DOHH2 (cell line): ENCODE measurements at regions not wholly inside any gene's neighbourhood (a gene's known extent, or its start where the extent isn't known, plus 50 kb on each side); places are given as distances from the start of the nearest gene placed in this dataset.

Source experiments
- H3F3A ChIP-seq: fragments of 200-600 bp; sonication (generic), shearing (Covaris generic); 2 replicates; pipeline ENCODE4 v1.6.0; 2016; ENCODE audit warnings: antibody characterized with exemption, mild to moderate bottlenecking; ENCODE audit not compliant: control insufficient read depth, insufficient read depth
- H3K27ac ChIP-seq: fragments of 200-600 bp; sonication (generic); 2 replicates; pipeline ENCODE4 v1.5.1; 2014; ENCODE audit warnings: low read depth, mild to moderate bottlenecking, low read length, moderate library complexity
- H3K27me3 ChIP-seq: fragments of 200-600 bp; sonication (generic); 2 replicates; pipeline ENCODE4 v1.6.1; 2014; ENCODE audit warnings: mild to moderate bottlenecking, low read length, mixed read lengths; ENCODE audit not compliant: control insufficient read depth
- H3K36me3 ChIP-seq: fragments of 200-600 bp; sonication (generic); 2 replicates; pipeline ENCODE4 v1.6.1; 2014; ENCODE audit warnings: mild to moderate bottlenecking, low read length, moderate library complexity, mixed read lengths; ENCODE audit not compliant: control insufficient read depth
- H3K4me1 ChIP-seq: fragments of 200-600 bp; sonication (generic); 2 replicates; pipeline ENCODE4 v1.6.1; 2014; ENCODE audit warnings: mild to moderate bottlenecking, low read length, mixed read lengths; ENCODE audit not compliant: control insufficient read depth
- H3K4me2 ChIP-seq: fragments of 200-600 bp; sonication (generic); 2 replicates; pipeline ENCODE4 v1.6.0; 2014; ENCODE audit warnings: mild to moderate bottlenecking, low read length, moderate library complexity
- H3K4me3 ChIP-seq: fragments of 200-600 bp; sonication (generic); 2 replicates; pipeline ENCODE4 v1.5.1; 2014; ENCODE audit warnings: mild to moderate bottlenecking, low read length, mixed read lengths
- H3K79me2 ChIP-seq: fragments of 200-600 bp; sonication (generic); 2 replicates; pipeline ENCODE4 v1.6.1; 2014; ENCODE audit warnings: mild to moderate bottlenecking, low read length, mixed read lengths; ENCODE audit not compliant: control insufficient read depth
- H3K9me2 ChIP-seq: fragments of 200-600 bp; sonication (generic); replicated peaks from 2 replicates; pipeline ENCODE4 v1.6.1; 2014; ENCODE audit warnings: mild to moderate bottlenecking, low read length, mixed read lengths; ENCODE audit not compliant: control insufficient read depth
- H3K9me3 ChIP-seq: fragments of 200-600 bp; sonication (generic); 2 replicates; pipeline ENCODE4 v1.6.1; 2014; ENCODE audit warnings: antibody characterized with exemption, low read length, mixed read lengths; ENCODE audit not compliant: control insufficient read depth, insufficient read depth
- H4K20me1 ChIP-seq: fragments of 200-600 bp; sonication (generic); 2 replicates; pipeline ENCODE4 v1.6.0; 2014; ENCODE audit warnings: low read depth, mild to moderate bottlenecking, antibody characterized with exemption, low read length, moderate library complexity; ENCODE audit not compliant: control insufficient read depth, insufficient read depth
- CTCF ChIP-seq: fragments of 200-600 bp; sonication (generic); IDR thresholded peaks from one replicate; pipeline ENCODE4 v1.5.1; 2014; ENCODE audit warnings: antibody characterized with exemption, mild to moderate bottlenecking, low read depth, low read length; ENCODE audit not compliant: poor library complexity, severe bottlenecking
- EZH2phosphoT487 ChIP-seq: fragments of 200-600 bp; sonication (generic); IDR thresholded peaks from 2 replicates; pipeline ENCODE4 v1.6.1; 2017; ENCODE audit warnings: borderline replicate concordance, mild to moderate bottlenecking, antibody characterized with exemption, low read length, moderate library complexity, mixed read lengths

- Histone ChIP-seq H3K36me3 (no peaks in the 10 kb centered on the region), H3F3A (no peaks in the 10 kb centered on the region), H3K9me3 (no peaks in the 10 kb centered on the region), H3K27me3 (no peaks in the 10 kb centered on the region), H3K9me2 (no peaks in the 10 kb centered on the region), H3K4me1 (no peaks in the 10 kb centered on the region), H3K79me2 (no peaks in the 10 kb centered on the region), H3K27ac (no peak overlapping the region), H3K4me2 (no peak overlapping the region), H4K20me1 (no peaks in the 10 kb centered on the region), H3K4me3 (no peak overlapping the region)
- no peak for TF ChIP-seq CTCF
- no peak for TF ChIP-seq EZH2phosphoT487
These were observed 761.2 kb upstream of the ACVR2A start for GRCh38 chr2:147083664-147084063.

- Histone ChIP-seq H3K36me3 (no peaks in the 10 kb centered on the region), H3F3A (no peaks in the 10 kb centered on the region), H3K79me2 (no peaks in the 10 kb centered on the region), H3K9me2 (no peaks in the 10 kb centered on the region), H3K27ac (no peak overlapping the region), H3K27me3 (no peaks in the 10 kb centered on the region), H3K4me1 (no peaks in the 10 kb centered on the region), H3K9me3 (no peaks in the 10 kb centered on the region), H3K4me2 (no peak overlapping the region), H3K4me3 (no peak overlapping the region), H4K20me1 (no peaks in the 10 kb centered on the region)
- TF ChIP-seq CTCF (peak; percentile 83), EZH2phosphoT487 (no peak)
These were observed 761.8 kb upstream of the ACVR2A start for GRCh38 chr2:147082850-147083522.

GRCh38 chr2:147081831-147082230, 763.0 kb upstream of the ACVR2A start:
- no peaks in the 10 kb centered on the region for H3K79me2 ChIP-seq

More at GRCh38 chr2:147081831-147082230, 763.0 kb upstream of the ACVR2A start:
- Histone ChIP-seq H4K20me1 (no peaks in the 10 kb centered on the region), H3K36me3 (no peaks in the 10 kb centered on the region), H3K27me3 (no peaks in the 10 kb centered on the region), H3K4me1 (no peaks in the 10 kb centered on the region), H3F3A (no peaks in the 10 kb centered on the region), H3K9me3 (no peaks in the 10 kb centered on the region), H3K4me2 (no peak overlapping the region), H3K4me3 (no peak overlapping the region), H3K9me2 (no peaks in the 10 kb centered on the region), H3K27ac (no peak overlapping the region)
- TF ChIP-seq CTCF (no peak), EZH2phosphoT487 (no peak)
